GM21529 (cell line): ENCODE measurements at regions not wholly inside any gene's neighbourhood (a gene's known extent, or its start where the extent isn't known, plus 50 kb on each side); places are given as distances from the start of the nearest gene placed in this dataset.
A peak's percentile ranks its signal among the peaks of the same experiment; 100 is the strongest.

Experiments used
- ATAC-seq: cut with Tn5 transposase; IDR thresholded peaks from one replicate; pipeline ENCODE4 v1.9.1; 2021; ENCODE audit not compliant: unreplicated experiment

- ATAC-seq: no peak
These were observed 284.7 kb upstream of the SYT1 start for GRCh38 chr12:78579846-78580245.

GRCh38 chr12:78580296-78580695 is 284.3 kb upstream of the SYT1 start:
- no peak for ATAC-seq

- ATAC-seq: peak; percentile 45
These were observed 279.9 kb upstream of the SYT1 start for GRCh38 chr12:78584695-78585094.

- ATAC-seq: no peak
These were observed 279.4 kb upstream of the SYT1 start for GRCh38 chr12:78585132-78585531.

GRCh38 chr12:78586790-78587189 is 277.8 kb upstream of the SYT1 start:
- no peak for ATAC-seq

- no peak for ATAC-seq
These were observed 265.2 kb upstream of the SYT1 start for GRCh38 chr12:78599366-78599765.

- no peak for ATAC-seq
These were observed 264.0 kb upstream of the SYT1 start for GRCh38 chr12:78600541-78600940.

GRCh38 chr12:78611504-78611903 is 253.1 kb upstream of the SYT1 start:
- ATAC-seq: no peak

GRCh38 chr12:78612190-78612589 is 252.4 kb upstream of the SYT1 start:
- ATAC-seq: no peak

GRCh38 chr12:78617683-78618082 is 246.9 kb upstream of the SYT1 start:
- no peak for ATAC-seq

- no peak for ATAC-seq
These were observed 241.9 kb upstream of the SYT1 start for GRCh38 chr12:78622529-78623195.

- ATAC-seq: no peak
These were observed 236.0 kb upstream of the SYT1 start for GRCh38 chr12:78628491-78629100.

- ATAC-seq: no peak
These were observed 228.2 kb upstream of the SYT1 start for GRCh38 chr12:78636231-78636855.

GRCh38 chr12:78641837-78642423 is 222.6 kb upstream of the SYT1 start:
- no peak for ATAC-seq

- ATAC-seq: no peak
These were observed 218.6 kb upstream of the SYT1 start for GRCh38 chr12:78645956-78646355.

- no peak for ATAC-seq
These were observed 212.8 kb upstream of the SYT1 start for GRCh38 chr12:78651755-78652154.

GRCh38 chr12:78666584-78666983 is 198.0 kb upstream of the SYT1 start:
- ATAC-seq: no peak

- no peak for ATAC-seq
These were observed 193.3 kb upstream of the SYT1 start for GRCh38 chr12:78671295-78671694.

GRCh38 chr12:78672033-78672432 is 192.5 kb upstream of the SYT1 start:
- no peak for ATAC-seq

- no peak for ATAC-seq
These were observed 190.1 kb upstream of the SYT1 start for GRCh38 chr12:78674311-78675090.

GRCh38 chr12:78680596-78680995 is 184.0 kb upstream of the SYT1 start:
- ATAC-seq: no peak
